ENCODE measurements at regions not wholly inside any gene's neighbourhood (a gene's known extent, or its start where the extent isn't known, plus 50 kb on each side); places are given as distances from the start of the nearest gene placed in this dataset.

DNA sequence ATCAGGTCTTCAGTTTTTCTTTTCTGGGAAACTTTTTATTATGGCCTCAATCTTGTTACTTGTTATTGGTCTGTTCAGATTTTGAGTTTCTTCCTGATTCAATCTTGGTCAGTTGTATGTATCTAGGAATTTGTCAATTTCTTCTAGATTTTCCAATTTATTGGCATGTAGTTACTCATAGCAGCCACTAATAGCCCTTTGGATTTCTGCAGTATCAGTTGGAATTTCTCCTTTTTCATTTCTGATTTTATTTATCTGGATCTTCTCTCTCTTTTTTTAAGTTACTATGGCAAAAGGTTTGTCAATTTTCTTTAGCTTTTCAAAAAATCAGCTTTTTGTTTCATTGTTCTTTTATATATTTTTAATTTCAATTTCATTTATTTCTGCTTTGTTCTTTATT is 419.6 kb upstream of the KIRREL3 start:
- no peak for DNase-seq (ENCODE audit: low read depth)

DNA sequence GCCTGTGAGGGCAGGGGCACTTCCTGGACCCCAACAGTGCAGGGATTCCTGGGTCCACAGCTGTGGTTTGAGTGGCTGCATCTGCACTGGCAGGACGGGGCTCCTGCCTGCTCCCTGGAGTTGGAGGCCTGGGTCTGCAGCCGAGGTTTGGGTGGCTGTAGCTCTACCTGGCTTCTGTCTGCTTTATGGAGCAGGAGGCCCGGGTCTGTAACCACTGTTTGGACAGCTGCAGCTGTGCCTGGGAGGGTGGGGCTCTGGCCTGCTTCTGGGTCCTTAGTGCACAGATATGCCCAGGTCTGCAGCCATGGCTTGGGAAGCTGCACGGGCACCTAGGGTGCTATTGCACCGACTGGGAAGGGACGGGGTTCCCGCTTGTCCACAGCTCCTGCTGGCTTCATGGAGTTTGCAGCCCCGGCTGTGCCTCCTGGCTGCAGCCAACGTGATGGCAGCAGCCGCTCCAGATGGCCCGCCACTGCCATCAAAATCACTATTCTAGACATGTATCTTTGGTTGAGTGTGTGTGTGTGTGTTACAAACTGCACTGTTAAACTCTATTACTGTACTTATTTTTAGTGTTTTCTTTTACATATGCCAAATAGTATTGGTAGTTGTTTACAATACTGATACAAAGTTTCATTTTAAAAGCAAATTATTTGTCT is 412.3 kb upstream of the KIRREL3 start:
- DNase-seq (ENCODE audit: low read depth), result no peak

DNA sequence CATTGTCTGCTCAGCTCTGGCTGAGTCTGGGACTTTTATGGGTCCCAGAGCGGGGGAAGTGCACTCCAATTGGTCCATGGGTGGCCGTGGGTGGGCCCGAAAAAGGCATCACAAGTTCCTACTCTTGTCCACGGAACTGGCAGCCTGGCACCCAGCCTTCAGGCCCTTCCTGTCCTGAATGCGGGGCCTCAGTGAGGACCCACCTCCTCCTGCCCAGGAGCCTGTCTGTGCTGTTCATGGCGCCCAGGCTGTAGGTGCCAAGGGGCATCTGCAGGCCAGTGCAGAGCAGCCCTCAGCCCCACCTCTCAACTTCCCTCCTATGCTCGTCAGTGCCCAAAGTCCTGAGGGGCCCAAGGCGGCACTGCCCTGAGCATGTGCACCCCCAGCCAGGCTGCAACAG is 411.7 kb upstream of the KIRREL3 start:
- DNase-seq (ENCODE audit: low read depth), result no peak

DNA sequence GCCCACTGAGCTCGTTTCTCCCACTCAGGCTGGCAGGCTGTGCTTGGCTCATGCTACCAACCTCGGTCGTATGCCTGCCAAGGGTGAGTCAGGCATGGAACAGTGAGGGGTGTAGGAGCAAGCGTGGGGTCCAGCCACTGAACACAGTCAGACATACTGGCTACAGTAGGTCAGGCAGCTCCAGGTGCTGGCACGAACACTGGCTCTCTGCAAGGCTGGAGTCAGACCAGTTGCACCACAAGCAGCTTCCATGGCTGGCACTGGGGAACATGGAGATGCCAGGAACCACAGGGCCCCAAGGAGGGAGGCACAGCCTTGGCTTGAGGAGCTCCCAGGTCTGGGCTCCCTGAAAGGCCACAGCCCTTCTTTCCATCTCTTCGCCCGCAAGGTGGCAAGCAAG is 410.7 kb upstream of the KIRREL3 start:
- DNase-seq (ENCODE audit: low read depth), result no peak

DNA sequence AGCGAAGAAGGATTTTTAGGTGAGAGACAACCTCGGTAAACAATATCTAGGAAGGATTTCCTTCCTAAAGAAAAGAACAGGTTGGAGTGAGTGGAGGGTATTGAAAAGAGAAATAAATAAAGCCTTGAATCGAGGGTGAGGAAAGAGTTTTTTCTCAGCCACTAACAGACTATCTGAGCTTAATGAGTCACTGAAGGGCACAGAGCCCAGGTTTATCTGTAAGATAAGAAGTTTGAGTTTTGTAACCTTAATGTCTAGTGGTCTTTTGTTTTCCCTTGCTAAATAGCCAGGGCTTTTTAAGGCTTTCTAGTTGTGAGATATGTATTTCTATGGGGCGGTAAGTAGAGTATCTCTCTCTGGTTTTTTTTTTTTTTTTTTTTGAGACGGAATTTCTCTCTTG is 394.5 kb upstream of the KIRREL3 start:
- no peak for DNase-seq (ENCODE audit: low read depth)

DNA sequence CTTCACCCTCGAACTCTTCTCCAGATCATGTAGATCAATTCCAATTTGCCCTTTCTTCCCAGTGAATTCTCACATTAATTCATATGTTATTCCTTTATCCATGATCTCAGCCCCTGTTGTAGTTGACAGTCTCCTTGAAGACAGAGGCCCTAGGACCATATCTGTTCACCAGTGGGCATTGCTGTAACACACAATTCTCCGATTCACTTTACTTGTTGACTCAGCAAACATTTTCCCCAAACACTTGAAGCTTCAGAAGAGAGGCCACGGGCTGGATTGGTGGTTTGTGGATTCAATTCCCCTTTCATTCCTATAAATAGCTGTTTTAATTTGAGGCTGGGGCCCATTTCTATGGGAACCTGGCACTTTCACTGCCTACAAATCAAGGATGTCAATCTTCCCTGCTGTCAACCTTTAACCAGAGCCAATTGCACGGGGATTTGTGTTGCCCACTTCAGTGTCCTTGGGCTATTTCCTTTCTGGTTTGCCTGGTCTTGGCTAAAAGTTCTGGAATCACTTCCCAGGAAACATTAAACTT is 393.0 kb upstream of the KIRREL3 start:
- no peak for DNase-seq (ENCODE audit: low read depth)

DNA sequence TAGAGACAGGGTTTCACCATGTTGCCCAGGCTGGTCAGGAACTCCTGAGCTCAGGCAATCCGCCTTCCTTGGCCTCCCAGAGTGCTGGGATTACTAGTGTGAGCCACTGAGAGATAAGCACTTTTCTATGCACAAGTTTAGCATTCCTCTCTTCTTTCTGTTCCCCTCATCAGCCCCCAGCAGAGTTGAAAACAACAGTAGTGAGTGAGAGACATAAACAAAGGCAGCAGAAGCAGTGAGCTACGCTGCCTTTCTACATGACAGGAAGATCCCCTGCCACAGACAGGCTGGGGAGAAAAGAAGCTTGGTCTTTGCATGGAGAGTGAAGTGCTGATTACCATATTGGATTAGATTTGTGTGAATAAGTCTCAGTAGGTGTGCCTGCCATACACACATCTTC is 392.0 kb upstream of the KIRREL3 start:
- DNase-seq (ENCODE audit: low read depth), result no peak

DNA sequence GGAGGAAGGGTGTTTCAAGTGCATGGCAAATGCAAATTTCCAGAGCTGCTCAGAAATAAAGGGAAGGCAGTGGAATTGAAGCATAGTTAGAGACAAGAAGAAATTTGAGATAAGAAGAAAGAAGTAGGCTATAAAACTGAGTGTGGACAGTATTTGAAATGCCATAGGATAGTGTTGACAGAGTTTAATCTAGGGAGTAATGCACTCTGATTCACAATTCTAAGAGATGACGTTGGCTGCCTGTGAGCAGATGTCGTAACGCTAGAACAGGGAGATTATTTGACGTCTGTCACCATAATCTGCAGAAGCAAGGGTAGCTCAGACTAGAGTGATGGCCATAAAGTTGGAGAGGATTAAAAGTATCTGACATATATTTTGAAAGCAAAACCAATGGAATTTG is 389.9 kb upstream of the KIRREL3 start:
- DNase-seq (ENCODE audit: low read depth), result no peak

DNA sequence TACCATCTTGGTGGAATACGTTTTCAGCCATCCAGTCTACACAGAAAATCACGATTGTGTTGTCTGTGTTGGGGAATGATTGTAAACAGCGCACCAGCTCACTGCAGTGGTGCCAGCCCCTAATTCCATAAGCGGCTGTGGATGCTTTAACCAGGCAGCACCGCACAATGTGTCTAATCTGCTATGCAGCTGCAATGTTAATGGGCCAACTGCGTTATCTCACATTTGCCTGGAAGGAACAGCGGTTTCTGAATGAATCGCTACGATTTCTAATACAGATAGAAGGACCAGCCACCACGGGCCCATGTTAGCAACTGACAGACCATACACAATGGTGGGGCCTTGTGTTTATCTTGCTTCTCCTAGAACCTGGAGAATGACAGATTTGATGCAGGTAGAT is 384.5 kb upstream of the KIRREL3 start:
- DNase-seq (ENCODE audit: low read depth), result no peak

DNA sequence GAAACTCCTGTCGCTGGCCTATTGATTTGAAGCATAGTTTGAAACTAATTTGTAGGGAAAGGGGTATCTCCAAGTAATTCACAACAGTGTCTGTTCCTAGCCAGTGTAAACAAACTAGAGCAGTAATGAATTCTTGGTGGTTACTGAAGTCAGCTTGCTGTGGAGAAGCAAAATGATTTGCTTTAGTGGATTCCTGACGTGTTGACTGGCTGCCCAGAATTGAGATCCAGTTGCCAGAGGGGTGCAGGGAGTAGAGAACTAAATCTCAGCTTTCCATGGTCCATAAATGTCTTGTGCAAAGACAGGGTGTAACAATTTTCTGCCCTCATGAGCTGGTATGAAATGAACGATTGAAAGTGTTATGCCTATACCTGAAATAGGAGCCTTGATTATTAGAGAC is 382.5 kb upstream of the KIRREL3 start:
- DNase-seq (ENCODE audit: low read depth), result no peak

DNA sequence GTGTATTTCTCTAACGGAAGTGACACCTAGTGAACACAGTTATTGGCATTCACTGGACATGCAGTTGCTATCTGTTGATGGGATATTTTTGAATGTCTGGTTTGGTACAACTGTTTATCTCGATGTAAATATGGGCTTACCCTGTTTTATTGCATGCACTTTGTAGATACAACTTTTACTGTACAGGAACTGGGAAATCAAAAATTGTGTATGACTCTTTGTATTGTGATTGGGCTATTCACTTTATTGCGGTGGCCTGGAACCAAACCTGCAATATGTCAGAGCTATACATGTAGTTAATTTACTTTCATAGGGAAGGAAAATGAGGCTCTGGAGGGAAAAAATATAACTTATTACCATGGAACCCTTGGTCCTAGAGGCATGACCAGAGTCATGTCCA is 380.7 kb upstream of the KIRREL3 start:
- DNase-seq (ENCODE audit: low read depth), result no peak

DNA sequence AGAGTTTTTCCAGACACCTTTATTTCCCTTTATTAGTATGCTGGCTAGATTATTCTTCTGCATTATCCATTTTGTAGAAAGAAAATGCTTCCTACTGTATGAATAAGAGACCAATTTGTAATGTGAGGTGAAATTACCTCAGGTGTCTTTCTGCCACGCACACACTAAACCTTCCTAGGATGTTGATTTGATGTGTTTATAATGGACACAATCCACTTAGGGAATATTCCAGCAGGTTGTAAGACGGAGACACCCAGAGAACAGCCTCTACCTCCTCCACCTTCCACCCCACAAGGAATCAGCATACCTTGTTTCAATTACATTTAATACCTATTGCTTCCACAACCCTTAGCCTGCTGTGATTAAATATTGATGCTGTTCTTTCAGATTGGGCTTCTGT is 379.1 kb upstream of the KIRREL3 start:
- no peak for DNase-seq (ENCODE audit: low read depth)

DNA sequence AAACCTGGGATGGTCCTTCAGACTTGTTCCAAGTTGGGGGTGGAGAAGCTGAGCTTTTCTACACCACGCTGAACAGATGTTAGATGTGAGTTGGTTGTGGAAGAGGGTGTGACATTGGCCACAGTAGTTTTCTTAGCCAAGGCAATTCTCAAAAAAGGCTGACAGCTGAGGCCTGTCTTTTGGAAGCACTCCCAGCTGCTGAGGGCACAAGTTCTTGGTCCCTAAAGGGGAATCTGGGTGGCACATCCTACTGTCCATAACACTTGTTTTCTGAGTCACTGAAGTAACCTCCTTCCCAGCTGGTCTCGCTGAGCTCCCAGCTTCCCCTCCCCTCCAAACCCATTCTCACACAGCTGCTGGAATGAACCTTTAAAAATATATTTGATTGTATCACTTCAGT is 375.7 kb upstream of the KIRREL3 start:
- DNase-seq (ENCODE audit: low read depth), result no peak

DNA sequence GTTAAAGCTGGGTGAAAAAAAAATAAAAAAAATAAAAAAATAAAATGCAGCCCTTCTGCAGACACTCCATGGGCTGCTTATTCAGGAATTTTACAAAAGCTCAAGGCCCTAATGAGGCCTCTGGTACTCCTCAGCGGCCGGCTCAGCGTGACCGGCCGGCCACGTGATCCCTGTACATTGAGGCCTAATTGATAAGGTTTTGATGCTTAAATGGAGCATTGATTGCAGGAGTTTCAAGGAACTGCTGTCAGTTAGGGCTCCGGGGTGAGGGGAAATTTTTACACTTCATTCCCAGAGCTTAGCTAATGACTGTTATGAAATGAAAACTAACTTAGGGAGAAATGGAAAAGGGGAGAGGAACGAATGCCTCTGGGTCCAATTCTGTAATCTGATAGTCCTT is 368.8 kb upstream of the KIRREL3 start:
- DNase-seq (ENCODE audit: low read depth), result no peak

DNA sequence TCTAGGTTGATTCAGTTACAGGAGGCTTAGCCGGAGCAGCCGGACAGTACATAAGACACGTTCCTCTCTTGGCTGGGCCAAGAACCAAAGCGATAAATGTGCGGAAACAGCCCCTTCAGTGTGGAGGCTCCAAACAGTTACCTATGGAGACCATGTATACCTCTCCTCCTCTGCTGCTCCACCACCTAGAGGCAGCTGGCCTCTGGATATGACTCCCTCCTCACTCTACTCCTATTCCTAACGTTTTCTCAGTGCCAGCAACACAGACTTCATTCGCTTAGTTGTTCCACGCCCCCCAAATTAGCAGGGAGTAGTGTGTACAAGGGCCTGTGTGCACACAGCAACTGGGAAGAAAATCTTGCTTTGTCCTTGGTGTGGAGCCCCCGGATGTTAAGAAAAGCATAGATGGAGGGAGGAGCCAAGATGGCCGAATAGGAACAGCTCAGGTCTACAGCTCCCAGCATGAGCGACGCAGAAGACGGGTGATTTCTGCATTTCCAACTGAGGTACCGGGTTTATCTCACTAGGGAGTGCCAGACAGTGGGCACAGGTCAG is 362.3 kb upstream of the KIRREL3 start:
- no peak for DNase-seq (ENCODE audit: low read depth)

DNA sequence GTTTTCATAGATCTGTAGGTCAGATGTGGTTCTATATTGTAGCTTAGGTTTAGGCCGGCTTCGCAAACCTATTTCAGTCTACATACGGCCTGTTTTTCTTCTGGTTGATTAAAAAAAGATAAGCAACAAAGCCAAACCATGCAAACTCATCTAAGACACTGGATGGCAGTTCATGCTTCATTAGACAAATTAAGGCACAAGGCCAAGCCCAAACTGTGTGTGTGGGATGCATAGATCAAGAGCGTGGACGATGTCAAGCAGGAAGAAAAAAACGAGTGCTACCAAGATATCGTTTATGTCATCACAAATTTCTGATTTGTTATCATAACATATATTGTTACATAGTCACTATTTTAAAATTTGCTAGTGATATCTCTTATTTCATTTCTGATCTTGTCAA is 357.6 kb upstream of the KIRREL3 start:
- no peak for DNase-seq (ENCODE audit: low read depth)

DNA sequence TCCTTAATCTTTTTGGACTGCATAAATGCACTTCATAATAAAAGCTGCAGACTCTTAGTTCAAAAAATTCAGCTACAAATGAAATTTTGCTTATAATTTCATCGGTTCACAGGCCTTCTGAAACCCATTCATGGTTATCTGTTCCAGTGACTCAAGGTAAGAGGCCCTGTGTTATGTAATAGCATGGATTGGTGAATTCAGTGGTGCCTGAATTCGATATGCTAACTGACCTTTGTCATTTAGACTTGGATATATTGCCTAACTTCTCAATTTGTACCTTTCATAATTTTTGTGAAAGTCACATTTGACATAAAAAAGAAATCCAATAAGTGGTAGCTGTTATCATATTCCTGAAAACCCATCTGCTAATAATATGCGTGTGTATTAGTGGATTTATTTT is 349.9 kb upstream of the KIRREL3 start:
- no peak for DNase-seq (ENCODE audit: low read depth)

DNA sequence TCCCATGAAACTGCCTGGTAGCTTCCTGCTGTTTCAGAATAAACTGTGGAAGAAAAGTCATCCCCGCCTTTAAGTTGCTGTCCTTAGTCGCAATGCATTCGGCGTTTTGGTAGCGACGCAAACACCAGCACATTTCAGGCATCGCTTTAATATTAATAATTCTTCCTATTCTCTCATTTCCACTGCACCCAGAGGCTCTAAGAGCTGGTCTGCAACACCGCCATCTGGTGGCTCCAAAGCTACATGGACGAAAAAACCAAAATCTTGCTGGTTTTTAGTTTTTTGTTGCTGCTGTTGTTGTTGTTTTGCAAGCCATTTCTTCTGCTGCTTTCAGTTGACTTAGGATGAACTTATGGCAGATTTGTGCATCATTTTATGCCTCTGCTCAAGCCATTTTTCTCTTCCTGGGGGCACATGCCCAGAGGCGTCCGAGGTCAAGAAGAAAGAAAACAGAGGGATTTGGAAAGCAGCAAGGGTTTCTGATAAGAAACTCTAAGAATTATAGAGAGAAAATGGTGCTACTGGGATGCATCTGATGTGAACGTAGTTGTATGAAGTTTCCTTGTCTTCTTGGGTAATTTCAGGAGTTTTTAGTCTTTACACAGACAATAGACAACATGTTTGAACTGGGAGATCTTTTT is 345.4 kb upstream of the KIRREL3 start:
- DNase-seq (ENCODE audit: low read depth), result no peak

DNA sequence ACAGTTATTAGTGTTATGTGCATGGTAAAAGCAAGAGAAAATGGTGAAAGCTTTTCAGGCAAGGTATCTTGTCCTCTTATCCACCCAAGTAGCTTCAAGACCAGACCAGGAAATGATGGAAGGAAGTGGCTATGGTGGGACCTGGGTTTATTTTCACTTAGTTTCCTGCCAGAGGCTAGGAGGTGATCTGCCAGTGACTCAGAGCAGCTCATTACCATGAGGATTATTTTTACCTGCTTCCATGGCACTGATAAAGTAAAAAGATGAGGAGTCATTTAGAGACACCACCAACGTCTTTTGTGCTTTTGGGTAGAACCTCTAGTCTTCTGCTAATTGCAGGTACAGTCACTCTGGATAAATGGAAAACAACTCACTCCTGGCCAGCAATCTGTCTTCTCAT is 339.9 kb upstream of the KIRREL3 start:
- no peak for DNase-seq (ENCODE audit: low read depth)

DNA sequence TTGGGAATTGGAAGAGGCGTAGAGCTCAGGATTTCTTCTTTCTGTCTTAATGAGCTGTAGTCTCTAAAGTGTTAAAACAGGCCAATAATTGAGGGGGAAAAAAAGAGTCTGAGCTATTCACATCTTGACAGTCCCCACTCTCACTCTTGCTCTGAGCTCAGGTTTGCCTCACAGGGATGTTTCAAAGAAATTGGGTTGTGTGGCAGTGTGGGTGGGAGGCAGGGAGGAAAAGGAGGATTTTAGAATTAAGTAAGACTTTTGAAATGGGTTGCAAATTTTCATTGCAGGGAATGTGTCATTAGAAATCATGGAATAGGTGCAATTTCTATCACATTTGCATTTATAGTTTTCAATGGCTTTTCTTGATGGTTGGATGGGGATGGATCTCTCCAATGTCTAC is 338.8 kb upstream of the KIRREL3 start:
- no peak for DNase-seq (ENCODE audit: low read depth)

DNA sequence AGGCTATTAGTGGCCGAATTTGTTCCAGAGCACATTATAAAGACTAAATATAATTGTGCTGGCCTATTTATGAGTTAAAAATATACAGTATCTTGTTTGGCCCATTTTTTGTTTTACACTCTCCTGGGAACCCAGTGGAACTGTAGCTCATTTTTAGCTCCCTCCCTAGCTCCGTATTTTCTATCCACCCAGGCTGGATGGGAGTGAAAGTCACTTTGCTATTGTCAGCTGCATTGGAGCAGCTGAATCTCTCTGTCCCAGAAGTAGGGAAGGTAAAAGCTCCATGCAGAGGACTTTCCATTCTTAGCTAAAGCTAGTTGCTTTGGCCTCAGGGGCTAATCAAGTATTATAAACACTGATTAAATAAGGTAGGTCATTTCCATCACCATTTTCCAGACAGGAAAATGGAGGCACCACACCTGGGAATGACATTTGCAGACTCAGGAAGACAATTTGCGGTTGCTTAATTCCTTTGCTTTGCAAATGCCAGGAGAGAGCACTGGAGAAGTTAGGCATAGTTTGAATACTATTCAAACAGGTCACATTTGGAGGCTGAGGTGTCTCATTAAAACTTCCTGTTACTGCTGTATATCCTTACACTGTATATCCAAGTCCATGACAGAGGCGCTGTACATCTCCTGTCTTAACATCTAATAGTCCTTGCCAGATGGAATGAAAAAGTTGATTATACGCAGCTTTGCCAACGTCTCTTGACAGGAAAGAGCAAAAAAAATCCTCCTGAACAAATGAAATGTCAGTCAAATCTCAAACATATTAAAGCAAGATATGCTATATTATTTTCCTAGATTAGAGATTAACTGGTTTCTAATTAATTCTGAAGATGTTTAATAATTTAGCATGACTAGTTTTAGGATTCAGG is 338.1 kb upstream of the KIRREL3 start:
- no peak for DNase-seq (ENCODE audit: low read depth)

DNA sequence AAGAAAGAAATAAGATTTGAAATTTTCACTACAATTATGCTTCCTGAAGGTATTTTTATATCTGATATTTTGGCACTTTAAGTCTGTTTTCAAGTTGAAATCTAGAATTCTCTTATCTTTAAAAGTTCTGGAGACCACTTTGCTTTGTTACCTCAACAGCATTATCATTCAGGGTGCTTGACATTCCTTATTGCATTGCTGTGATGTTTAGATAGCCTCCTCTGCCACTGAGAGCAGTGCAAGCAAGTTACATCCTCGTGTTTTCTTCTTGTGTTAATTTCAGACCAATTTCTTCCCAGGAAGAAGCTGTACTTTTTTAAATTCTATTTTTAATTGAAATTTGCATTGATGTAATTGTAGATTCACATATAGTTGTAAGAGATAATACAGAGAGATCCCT is 333.9 kb upstream of the KIRREL3 start:
- DNase-seq (ENCODE audit: low read depth), result no peak

DNA sequence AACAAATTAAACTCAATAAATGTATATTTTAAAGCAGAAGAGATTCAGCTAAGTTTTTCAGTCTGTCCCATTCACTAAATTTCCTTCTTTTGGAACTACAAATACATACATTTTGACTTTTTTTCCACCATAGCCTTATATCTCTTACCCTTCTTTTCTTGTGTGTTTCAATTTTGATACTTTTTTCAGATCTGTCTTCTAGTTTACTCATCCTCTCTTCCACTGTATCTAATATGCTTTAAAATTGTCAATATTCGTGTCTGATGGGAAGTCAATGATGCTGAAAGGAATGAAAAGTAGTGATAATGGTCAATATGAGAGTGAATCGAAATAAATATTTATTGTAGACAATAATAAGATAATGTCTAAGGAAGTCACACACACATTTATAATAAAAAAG is 332.3 kb upstream of the KIRREL3 start:
- DNase-seq (ENCODE audit: low read depth), result no peak

All from activated gamma-delta T cell treated with anti-CD3 and anti-CD28 coated beads, Interleukin-2, amount 50 U/mL, for 16 hours (primary cell).